Renal pelvis (tissue), 1 donor: ENCODE measurements at regions not wholly inside any gene's neighbourhood (a gene's known extent, or its start where the extent isn't known, plus 50 kb on each side); places are given as distances from the start of the nearest gene placed in this dataset.
"Not testable (repeated sequence)": the region's sequence is repeated elsewhere in the genome, so short reads cannot be mapped to it uniquely, and the experiment has no call there.

Source experiments
- DNase-seq: peaks from one replicate; pipeline ENCODE4 v3.0.0-alpha.2; 2013

DNA sequence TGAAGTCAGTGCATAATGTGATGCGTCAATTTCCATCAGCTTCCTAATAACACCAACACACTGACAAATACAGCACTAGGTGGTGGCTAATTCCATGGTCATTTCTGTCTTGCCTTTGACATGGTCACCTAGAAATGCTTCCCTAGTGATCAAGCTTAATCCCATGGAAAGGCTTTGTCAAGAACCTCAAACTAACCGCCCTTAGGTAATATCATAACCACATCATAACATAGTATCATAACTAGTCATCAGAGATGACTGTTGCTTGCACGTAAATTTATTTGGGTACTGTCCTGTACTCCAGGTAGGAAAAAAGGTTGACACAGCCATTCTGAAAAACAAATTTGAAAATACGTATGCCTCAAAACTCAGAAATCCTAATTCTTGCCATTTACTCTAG is 471.8 kb downstream of the IRS1 start:
- no peak for DNase-seq

DNA sequence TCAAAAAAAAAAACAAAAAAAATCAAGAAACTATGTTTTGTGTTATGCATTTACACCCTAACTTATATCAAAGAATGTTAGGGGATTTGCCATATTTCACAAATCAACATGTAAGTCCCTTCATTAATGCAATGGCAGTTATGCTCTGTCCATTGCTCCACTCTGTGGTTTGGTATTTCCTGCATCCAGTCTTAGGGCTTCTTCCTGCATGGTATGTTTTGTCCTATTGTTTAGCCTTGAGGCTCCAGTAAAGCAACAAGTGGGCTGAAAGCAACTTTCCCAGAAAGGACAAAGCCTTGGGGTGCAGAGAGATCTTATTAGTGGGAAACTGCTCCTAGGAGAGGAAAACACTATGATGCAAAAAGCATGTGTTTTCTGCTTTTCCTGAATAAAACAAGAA is 474.1 kb downstream of the IRS1 start:
- no peak for DNase-seq

DNA sequence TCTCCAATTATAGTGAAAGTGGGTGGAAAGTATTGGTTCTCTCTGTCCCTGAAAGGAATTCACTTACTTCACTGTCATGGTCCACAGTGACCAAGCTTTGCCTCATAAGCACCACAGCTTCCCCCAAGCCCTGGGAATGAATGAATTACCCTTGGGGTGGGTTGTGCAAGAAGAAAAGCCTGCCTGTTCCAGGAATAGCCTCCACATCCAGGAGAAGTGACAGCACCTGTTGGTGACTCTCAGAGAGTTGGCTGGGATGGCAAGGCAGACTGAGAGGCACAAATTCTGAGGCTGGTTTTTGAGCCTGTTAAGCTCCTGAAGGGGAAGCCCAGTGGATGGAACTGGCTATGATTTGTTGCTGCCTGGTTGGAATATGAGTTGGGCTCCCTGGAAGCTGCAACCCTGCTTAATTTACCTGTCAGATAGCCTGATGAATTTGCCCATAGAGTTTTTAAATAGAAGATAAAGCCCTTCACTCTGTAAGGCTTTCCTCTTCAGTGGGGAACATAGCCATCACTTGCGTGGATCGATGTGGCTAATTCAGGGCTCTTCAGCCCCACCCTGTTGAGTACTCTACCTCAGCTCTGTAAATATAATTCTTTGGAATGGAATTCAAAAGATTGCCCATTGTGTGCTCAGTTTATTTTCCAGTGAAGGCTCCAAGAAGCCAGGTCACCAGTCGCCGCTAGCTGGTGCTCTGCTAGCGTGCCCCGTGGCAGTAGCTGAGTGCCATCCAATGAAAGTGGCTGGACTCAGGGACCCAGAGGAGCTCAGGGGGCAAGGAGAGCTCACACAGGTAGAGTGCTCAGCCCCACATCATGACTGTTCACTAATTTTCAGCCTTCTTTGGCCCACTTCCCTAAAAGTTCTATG is 479.3 kb downstream of the IRS1 start:
- no peak for DNase-seq

DNA sequence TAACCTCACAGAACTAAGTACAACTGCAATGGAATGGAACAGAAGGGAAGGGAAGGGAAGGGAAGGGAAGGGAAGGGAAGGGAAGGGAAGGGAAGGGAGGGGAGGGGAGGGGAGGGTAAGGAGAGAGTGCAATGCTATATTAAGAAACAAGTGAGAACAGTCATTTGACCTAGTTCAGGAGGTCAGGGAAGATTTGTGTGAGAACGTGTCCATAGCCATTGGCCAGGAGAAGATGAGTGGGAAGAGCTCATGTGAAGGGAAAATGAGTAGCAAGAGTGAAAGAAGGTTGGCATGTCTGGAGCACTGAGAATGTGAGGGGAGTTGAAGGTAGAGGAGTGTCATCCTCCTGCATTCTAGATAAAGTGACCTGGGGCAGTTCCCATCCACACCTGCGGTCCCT is 481.6 kb downstream of the IRS1 start:
- DNase-seq = no peak

DNA sequence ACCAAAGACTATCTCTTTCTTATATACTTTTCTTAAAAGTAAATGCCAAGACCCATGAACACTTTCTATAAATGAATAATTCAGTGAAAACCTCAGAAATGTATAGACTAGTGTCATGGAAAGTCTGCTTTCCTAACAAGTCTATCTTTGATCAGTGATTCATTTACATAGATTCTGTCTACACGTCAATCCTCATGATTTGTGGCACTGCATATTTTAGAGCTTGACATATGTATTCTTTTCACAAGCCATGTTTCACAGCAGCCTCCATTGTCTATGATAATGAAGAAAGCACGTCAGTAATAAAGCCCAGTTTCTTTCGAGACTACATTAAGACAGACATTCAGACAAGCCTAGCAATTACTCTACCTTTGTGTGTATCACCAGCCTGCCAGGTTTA is 486.6 kb downstream of the IRS1 start:
- no peak for DNase-seq

DNA sequence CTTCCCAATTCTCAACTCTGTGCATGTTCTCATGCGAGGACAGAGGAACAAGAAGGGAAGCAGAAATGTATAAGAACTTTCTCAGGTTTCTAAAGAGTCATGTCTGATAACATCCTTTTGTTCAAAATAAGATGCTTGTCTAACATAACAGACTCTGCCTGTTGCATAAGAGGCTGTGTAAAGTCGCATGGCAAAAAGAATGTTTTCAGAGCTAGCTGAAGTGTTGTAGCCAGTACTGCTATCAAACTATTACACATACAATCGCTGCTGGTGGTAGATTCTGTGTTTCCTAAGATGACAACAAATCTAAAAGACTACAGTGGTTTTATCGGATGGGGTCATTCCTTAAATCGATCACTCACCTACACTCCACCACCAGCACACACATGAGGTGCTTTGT is 487.5 kb downstream of the IRS1 start:
- no peak for DNase-seq

DNA sequence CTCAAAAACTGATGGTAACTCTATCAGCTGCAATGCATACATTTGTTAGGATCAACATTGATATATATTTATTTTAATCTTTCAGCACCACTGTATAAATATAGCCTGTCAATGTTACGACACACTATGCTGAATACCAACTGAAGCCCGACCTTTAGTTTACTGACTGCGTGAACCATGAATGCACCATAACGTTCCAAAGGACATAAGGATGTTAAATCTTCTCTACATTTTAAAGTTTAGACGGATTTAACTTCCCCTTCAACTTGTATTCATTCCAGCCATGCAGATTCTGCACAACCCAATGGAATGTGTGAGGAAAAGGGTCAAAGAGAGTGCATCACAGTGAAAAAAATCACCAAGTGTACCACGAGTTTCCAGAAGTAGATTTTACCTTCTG is 489.5 kb downstream of the IRS1 start:
- peak; percentile 39 for DNase-seq

DNA sequence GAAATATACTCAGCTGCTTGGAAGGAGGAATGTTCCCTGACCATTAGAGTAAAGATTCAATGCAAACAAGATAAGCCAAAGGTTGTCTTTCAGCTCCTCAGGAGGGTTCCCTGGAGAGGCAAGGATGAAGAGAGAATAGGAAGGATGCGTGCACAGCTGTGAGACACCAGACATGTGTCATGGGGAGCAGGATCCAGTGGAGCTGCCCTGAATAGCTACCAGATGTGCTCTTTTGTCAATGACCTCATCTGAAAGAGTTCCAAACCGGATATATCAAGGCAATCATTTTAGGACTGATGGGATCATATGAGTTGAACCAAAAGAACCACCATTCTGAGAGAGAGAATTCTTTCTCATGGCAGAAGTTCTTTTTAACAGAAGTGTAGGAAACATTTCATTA is 490.6 kb downstream of the IRS1 start:
- no peak for DNase-seq

DNA sequence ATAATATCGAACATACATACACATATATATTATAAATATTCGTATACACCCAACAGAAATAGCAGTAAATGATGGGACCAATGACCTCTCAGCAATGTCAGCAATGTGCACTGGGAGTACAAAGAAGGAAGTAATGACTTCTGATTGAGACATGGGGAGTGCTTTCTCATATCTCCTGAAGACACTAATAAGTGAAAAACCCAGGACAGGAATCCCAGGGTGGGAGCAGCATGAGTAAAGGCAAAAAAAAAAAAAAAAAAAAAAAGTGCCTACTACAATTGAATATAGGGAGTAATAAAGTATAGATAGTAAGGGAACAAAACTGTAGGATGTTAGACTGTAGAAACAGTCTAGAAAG is 491.3 kb downstream of the IRS1 start:
- no peak for DNase-seq

DNA sequence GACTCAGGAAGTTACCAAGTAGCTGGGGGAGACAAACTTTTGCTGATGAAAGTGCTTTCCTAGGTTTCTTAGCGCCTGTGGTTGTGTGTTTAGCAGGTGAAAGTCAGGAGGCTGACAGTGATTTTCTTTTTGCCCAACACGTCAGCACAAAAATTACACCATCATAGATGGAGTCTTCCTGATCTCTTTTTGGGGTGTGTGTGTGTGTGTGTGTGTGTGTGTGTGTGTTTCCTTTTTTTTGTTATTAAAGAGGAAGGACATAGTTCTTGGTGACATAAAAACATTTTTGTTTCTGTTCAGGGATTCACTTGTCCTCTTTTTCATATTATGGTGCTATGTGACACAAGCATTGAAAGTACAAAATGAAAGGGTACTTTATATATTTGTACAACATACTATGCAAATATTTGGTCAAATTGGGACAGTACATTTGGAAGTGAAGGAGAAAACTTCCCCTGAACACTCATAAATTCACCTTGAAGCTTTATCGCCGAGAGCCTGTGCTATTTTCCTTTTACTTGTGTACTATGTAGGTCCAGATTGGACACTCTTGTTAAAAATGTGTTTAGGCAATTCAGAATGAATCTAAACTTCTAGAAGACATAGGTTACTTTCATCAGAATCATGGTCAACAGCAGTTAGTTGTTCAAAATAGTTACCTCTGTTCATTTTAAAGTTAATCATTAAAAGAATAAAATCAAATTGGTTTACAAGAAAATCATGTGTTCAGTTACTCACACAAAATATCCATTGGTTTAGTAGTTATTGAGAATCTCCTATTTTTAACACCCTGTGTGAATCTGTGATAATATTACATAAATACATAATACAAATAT is 491.9 kb downstream of the IRS1 start:
- DNase-seq = no peak

DNA sequence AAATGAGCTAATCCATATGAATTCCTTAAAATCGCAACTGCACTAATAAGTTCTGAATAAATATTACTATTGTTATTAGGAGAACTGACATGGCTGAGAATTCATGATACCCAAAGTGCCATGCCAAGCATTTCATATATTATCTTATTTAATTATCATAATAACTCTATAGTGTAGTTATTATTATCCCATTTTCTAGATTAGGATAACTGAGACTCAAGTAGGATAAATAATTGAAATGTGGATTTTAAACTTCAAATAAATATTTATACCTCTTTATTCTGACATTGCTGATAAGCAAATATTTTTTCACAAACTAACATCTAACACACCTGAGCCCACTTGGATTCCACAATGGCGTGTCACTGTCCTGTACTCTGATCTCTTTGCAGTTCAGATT is 492.7 kb downstream of the IRS1 start:
- no peak for DNase-seq

DNA sequence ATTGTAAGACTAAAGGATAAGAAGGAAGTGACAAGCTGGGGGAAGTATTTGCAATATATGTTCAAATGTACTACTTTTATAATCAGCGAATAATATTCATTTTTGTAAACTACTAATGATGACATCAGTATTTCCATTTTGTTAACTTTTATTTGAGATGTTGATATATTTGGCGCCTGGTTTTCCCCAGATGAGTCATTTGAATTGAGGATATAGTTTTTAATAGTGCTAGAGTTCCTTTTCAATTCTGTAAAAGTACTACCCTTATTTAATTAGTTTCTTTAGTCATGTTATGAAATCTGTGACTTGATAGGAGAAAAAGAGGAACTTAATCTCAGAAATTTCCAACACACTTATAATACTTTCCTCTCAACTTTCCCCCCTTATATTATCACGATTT is 495.3 kb downstream of the IRS1 start:
- no peak for DNase-seq

DNA sequence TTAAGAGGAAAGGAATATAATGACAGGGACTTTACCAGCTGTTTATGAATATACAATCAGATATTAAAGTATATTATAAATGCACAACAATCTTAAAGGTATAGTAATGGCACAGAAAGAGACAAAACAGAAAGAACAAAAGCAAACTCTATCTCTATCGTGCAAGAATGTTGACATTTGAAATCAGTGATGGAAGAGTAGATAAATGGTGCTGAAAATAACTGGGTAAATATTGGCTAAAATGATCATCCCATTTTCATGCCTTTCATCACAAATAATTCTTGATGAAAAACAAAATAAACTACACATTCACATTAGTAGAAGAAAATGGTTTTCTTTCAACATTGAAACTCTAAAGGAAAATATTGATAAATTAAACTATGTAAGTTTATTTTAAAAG is 495.9 kb downstream of the IRS1 start:
- DNase-seq = no peak

DNA sequence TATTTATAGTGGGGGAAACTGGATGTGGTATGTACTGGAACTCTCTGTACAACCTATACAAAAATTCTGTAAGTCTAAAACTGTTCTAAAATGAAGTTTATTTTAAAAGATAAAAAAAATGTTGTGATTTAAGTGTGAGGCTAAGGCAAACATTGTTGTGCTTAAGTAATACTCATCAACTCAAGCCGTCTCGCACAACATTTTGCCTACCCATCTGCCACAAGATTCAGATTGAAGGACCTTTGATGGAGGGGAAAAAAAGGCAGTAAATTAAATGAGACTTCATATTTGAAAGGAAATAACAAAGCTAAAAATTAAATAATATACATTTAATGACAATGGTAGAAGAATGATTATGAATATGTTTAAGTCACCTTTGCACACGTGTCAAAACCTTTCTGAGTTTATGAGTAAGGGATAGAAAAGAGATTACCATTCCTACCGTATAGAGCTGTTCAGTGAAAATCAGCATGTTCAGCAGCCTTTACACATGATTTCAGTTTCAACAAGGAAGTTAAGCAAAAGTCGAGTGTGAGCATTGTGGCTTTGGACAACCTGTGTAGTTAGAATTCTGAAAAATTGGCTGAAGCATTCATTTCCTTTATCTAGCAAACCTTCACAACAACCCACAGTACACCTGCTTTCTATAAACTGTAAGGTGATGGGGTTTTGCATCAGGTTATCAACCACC is 499.3 kb downstream of the IRS1 start:
- no peak for DNase-seq

DNA sequence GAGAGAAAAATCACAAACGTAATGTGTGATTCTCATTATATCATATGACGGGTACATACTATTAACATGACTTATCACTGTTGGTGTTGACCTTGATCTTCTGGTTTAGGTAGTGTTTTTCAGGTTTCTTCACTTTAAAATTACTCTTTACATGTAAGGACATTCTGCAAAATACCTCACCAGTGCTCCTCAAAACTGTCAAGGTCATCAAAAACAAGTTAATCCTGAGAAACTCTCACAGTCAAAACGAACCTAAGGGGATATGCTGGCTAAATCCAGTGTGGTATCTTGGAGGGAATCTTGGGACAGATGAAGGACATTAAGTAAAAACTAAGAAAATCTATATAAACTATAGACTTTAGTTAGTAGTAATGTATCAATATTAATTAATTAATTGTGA is 499.8 kb downstream of the IRS1 start:
- DNase-seq = no peak

DNA sequence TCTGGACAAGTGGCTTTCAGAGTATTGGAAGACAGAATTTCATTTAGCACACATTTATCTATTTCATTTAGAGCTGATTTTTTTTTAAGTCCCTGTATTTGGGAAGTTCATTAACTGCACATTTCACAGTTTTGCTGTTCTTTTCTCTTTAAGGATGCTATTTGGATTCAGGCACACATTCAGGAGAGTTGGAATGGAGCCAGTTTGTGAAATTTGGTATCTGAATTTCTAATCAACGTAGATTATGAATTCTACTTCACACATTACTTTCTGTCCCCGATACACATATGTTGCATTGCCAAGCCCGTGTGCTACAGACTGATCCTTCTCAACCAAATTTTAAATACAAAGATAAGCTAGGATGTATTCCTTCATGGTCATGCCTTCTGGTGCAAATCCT is 503.9 kb downstream of the IRS1 start:
- DNase-seq = no peak

DNA sequence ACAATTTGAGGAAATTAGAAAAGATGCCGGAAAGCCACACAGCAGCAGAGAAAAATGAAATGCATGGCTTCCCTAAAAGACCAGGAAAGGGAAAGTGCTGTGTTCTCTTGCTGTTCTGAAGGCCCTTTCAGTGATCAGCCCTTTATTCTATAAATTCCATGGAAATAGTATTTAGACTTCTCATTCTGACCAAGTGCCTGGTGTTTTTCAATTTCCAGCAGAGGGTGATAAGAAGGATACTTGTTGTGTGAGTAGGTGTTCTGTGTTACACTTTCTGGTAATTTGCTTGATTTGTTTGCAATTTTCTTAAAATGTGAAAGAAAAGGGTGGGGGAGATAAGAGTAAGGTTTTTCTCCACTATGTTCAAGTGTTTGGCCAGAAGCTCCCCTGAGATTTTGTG is 504.5 kb downstream of the IRS1 start:
- DNase-seq = no peak

DNA sequence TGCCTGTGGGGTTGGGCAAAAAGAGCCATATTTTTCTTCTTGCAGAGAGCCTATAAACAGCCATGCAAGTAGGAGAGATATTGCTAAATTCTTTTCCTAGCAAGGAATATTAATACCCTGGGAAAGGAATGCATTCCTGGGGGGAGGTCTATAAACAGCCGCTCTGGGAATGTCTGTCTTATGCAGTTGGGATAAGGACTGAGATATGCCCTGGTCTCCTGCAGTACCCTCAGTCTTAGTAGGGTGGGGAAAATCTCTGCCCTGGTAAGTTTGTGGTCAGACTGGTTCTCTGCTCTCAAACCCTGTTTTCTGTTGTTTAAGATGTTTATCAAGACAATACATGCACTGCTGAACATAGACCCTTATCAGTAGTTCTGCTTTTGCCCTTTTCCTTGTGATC is 508.3 kb downstream of the IRS1 start:
- DNase-seq = not testable (repeated sequence)

DNA sequence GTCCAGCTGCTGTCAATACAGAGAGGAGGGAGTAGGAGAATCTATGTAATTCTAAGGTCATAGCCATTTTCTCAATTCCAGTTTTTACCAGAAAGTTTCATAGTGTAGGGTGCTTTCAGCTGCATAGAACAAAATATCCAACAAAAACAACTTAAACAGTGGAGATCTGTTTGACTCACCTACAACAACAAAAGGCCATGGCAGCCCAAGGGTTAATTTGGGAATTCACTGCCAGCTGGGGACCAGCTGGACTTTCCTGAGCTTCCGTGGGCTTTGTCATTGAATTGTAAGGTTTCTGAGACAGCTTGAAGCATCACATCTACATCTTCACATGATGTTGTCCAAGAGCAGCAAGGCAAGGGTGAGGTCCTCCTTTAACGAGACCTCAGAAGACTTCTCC is 512.7 kb downstream of the IRS1 start:
- DNase-seq = no peak

DNA sequence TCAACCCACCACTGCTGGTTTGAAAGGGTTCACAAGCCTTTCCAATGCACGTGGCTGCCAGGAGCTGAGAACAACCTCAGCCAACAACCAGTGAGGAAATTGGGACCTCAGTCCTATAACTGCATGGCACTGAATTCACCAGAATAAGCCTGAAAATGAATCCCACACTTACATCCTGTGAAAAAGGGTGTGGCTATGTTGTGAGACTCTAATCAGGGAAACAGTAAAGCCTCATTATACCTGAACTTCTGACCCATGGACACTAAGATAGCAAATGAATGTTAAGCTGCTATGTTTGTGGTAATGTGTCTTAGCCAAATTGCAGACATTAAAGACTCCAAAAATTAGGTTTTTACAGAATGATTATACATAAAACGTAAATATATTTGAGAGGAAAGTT is 515.8 kb downstream of the IRS1 start:
- DNase-seq = no peak

DNA sequence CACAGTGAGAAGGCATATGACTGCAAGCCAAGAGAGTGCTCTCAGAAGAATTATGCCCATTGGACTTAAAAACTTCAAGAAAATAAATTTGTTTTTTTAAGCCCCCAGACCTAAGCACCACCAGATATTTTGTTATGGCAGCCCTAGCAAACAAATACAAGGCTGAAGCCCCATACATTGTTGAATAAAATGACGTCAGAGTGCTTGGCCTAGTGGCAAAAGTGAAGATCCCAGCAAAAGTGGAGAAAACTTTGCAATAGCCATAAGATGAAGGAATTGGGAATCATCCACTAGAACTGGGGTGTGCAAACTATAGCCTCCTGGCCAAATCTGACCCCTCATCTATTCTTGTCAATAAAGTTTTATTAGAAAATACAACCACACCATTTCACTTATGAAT is 517.5 kb downstream of the IRS1 start:
- DNase-seq = no peak

DNA sequence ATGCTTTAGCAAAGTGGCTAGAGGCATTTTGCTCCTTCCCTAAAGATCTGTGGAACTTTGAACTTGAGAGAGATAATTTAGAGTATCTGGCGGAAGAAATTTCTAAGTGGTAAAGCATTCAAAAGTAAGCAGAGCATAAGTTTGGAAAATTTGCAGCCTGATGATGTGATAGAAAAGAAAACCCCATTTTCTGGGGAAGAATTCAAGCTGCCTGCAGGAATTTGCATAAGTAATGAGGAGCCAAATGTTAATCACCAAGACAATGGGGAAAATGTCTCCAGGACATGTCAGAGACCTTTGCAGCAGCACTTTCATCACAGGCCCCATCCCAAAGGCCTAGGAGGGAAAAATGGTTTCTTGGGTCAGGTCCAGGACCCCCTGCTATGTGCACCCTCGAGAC is 519.5 kb downstream of the IRS1 start:
- not testable (repeated sequence) for DNase-seq

DNA sequence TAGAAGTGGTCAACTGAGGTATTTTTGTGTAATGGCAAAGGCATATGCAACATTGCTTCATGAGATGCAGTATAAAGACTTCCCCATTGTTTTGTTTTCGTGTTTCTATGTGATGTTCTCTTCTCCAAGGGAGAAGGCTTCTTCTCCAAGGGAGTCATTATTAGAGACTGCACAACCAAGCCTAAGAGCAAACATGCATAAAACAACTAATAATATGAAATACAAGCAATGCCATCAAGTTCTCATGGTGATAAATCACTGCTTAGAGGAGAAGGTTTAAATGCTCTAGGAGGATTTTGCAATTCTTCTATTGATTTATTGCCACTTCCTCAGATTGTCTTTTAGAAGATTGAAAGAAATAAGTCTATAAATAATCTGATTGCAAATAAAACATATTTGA is 524.4 kb downstream of the IRS1 start:
- no peak for DNase-seq
